AG10803 (cell line): ENCODE measurements at regions not wholly inside any gene's neighbourhood (a gene's known extent, or its start where the extent isn't known, plus 50 kb on each side); places are given as distances from the start of the nearest gene placed in this dataset.
A peak's percentile ranks its signal among the peaks of the same experiment; 100 is the strongest.
"Not testable (repeated sequence)": the region's sequence is repeated elsewhere in the genome, so short reads cannot be mapped to it uniquely, and the experiment has no call there.

Experiments used
- DNase-seq: peaks from one replicate; pipeline ENCODE4 v3.0.0; 2010; ENCODE audit warnings: low read depth
- H3K4me3 ChIP-seq: 2 replicates; pipeline ENCODE4 v1.5.1; 2011; ENCODE audit warnings: mild to moderate bottlenecking, low read length, control low read depth
- CTCF ChIP-seq: conservative IDR thresholded peaks from 2 replicates; pipeline ENCODE4 v1.5.1; 2011; ENCODE audit warnings: mild to moderate bottlenecking, low read length, control low read depth, inconsistent platforms

DNA sequence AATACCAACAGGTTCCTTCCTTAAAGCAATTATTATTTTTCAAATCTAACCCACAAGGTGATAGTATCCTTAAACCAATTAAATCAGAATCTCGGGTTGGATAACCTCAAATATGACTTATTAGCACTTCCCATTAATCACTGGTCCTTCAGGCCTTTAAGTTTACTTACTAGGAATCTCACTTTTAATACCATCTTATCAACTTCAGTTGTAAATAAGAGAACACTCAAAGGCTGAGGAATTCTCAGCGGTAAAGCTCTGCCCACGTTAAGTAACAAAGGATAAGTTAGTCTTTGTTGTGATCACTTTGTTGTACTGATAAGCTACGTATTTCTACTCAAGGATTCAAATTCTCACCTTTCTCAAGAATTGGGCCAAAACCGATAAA, 82.0 kb downstream of the OR2B2 start:
- H3K4me3 ChIP-seq = peak overlapping the region; percentile 68
- TF ChIP-seq CTCF = no peak
- DNase-seq = no peak

DNA sequence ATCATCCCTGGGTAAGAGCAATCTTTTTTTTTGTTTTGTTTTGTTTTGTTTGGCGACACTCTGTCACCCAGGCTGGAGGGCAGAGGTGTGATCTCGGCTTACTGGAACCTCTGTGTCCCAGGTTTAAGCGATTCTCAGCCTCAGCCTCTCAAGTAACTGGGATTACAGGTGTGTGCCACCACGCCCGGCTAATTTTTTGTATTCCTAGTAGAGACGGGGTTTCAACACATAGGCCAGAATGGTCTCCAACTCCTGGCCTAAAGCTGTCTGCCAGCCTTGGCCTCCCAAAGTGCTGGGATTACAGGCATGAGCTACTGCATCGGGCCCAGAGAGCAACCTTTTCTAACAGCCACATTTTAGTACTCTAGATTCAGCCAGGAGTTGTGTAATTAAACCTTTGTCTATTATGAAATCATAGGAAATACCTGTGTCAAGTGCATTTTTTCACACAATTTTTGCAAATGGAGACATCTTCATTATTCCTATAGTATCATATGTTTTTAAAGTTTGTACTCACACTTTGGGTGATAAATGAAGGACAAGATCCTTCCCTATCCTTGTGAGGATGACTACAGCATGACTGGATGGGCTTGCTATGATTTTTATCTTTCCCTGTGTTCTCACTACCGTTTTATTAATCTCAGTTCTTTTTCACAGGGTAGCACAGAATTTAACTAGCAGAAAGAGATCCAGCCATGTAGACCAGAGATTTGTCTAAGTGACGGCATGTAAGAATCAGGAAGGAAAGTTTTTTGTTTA, 82.6 kb downstream of the OR2B2 start:
- TF ChIP-seq CTCF = no peak
- peak overlapping the region; percentile 68 for H3K4me3 ChIP-seq
- no peak for DNase-seq

GRCh38 chr6:27827477-27827876, 84.7 kb downstream of the OR2B2 start:
- H3K4me3 ChIP-seq, DNase-seq: not testable (repeated sequence)

GRCh38 chr6:27826612-27826985, 85.6 kb downstream of the OR2B2 start:
- DNase-seq, H3K4me3 ChIP-seq: not testable (repeated sequence)

DNA sequence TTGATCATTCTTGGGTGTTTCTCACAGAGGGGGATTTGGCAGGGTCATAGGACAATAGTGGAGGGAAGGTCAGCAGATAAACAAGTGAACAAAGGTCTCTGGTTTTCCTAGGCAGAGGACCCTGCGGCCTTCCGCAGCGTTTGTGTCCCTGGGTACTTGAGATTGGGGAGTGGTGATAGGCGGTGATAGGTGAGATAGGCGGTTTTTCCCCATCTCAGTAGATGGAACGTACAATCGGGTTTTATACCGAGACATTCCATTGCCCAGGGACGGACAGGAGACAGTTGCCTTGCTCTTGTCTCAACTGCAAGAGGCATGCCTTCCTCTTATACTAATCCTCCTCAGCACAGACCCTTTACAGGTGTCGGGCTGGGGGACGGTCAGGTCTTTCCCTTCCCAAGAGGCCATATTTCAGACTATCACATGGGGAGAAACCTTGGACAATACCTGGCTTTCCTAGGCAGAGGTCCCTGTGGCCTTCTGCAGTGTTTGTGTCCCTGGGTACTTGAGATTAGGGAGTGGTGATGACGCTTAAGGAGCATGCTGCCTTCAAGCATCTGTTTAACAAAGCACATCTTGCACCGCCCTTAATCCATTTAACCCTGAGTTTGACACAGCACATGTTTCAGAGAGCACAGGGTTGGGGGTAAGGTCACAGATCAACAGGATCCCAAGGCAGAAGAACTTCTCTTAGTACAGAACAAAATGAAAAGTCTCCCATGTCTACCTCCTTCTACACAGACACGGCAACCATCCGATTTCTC, 86.2 kb downstream of the OR2B2 start:
- not testable (repeated sequence) for H3K4me3 ChIP-seq, DNase-seq

GRCh38 chr6:27825025-27825793, 87.0 kb downstream of the OR2B2 start:
- H3K4me3 ChIP-seq = peak overlapping the region; percentile 80
- TF ChIP-seq CTCF = no peak
- no peak for DNase-seq

DNA sequence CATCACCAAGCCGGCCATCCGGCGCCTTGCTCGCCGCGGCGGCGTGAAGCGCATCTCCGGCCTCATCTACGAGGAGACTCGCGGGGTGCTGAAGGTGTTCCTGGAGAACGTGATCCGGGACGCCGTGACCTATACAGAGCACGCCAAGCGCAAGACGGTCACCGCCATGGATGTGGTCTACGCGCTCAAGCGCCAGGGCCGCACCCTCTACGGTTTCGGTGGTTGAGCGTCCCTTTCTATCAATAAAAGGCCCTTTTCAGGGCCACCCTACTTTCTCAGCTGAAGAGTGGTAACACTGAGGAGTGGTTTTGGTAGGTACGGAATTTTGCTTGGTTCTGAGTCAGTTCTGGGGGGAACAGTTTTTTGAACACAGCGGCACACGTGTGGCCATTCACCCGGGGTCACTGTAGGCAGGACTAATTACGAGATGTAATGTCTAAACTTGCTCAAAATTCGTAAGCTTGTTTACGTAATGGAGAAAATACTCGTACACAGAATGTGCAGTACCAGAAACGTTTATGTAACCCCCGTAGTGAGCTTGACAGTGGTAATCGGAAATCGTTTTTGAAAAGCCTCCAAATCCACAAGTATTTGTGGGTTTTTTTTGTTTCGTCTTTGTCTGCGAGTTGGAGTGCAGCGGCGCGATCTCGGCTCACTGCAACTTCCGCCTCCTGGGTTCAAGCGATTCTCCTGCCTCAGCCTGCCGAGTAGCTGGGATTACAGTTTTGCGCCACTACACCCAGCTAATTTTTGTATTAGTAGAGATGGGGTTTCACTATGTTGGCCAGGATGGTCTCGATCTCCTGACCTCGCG, 87.8 kb downstream of the OR2B2 start:
- H3K4me3 ChIP-seq = peak overlapping the region; percentile 80
- peak; percentile 91 for DNase-seq

DNA sequence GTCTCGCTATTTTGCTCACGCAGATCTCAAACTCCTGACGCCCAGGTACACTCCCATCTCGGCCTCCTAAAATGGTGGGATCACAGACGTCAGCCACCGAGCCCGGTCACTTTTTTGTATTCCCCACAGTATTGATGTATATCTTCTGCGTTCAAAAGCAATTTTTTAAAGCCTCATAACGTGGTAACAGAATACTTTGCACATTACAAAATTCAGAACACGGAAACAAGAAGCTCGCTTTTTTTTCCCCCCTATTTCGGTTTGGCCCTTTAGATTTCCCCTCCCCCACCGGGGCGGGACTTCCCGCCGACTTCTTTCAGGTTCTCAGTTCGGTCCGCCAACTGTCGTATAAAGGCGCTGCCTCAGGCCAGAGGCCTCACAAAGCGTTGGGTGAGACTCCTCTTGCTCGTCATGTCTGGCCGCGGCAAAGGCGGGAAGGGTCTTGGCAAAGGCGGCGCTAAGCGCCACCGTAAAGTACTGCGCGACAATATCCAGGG, 88.4 kb downstream of the OR2B2 start:
- H3K4me3 ChIP-seq = peak overlapping the region; percentile 58
- peak; percentile 43 for DNase-seq

DNA sequence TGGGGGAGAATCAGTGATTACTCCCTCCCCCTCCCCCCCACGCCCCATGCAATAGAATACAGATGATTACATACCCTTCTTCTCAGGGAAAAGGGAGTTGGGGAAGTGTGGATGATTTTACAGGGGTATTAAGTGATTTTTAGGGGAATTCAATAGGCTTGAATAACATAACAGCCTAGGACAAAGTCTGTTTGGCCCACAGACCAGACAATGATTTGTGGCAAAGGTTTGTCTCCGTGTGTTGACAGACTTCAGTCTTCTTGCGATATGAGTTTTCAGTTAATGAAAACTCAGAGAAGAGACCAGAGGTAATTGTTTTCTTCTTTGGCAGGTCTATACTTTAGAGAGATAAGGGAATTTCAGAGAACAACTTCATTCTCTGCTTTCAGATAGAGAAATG, 95.3 kb downstream of the OR2B2 start:
- TF ChIP-seq CTCF = no peak
- no peak for DNase-seq
- no peak overlapping the region for H3K4me3 ChIP-seq
